Stimulated activated CD4-positive, alpha-beta T cell treated with anti-CD3 and anti-CD28 coated beads, TNF-alpha, amount 100 ng/mL, for 24 hours (primary cell): ENCODE measurements at regions not wholly inside any gene's neighbourhood (a gene's known extent, or its start where the extent isn't known, plus 50 kb on each side); places are given as distances from the start of the nearest gene placed in this dataset.
"Not testable (repeated sequence)": the region's sequence is repeated elsewhere in the genome, so short reads cannot be mapped to it uniquely, and the experiment has no call there.

ENCODE experiments used
- DNase-seq, 3 experiments: peaks; one replicate each; pipeline ENCODE4 v3.0.0-alpha.2; 2020; ENCODE audit warnings: low read depth in 3 of 3

DNA sequence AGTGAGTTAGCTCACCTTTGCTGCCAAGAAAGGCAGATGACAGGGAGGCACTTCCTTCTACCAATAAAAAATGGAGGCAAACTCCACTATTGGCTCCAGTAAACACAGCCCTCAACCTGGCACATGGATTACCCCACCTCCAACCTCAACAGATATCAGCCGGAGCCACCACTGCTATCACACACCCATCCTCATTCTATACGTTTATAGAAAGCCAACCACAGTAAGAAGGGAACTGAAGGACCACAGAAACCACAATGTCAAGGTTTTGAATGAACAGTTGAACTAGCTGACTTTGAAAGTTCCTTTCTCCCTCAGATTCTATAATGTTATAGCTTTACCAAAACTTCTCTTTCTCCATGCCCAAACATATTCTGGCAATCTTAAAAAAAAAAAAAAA is 526.2 kb downstream of the UQCRFS1 start:
- no peak for DNase-seq

GRCh38 chr19:28685802-28686201 is 527.1 kb downstream of the UQCRFS1 start:
- DNase-seq = no peak

DNA sequence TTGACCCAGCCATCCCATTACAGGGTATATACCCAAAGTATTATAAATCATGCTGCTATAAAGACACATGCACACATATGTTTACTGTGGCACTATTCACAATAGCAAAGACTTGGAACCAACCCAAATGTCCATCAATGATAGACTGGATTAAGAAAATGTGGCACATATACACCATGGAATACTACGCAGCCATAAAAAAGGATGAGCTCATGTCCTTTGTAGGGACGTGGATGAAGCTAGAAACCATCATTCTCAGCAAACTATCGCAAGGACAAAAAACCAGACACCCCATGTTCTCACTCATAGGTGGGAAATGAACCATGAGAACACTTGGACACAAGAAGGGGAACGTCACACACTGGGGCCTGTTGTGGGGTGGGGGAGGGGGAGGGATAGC is 527.9 kb downstream of the UQCRFS1 start:
- DNase-seq = not testable (repeated sequence)

GRCh38 chr19:28680111-28680510 is 532.8 kb downstream of the UQCRFS1 start:
- DNase-seq = no peak

- DNase-seq = no peak
Observed at GRCh38 chr19:28670836-28671235, 542.1 kb downstream of the UQCRFS1 start.

DNA sequence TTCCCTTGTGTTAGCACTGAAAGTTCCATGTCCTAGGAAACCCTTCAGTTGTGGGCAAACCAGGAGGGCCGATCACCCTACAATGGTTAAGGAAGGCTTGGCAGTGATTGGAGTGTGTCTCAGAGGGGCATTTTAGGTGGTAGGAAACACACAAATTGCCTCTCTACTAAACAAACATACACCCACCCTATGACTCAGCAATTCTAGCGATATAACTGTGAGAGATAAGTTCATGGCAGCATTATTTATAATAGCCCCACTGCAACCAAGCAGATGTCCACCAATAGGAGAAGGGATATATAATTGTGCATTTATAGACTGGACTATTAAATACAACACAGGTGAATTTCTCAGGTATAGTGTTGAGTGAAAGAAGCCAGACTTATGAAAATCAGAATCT is 543.1 kb downstream of the UQCRFS1 start:
- no peak for DNase-seq

DNA sequence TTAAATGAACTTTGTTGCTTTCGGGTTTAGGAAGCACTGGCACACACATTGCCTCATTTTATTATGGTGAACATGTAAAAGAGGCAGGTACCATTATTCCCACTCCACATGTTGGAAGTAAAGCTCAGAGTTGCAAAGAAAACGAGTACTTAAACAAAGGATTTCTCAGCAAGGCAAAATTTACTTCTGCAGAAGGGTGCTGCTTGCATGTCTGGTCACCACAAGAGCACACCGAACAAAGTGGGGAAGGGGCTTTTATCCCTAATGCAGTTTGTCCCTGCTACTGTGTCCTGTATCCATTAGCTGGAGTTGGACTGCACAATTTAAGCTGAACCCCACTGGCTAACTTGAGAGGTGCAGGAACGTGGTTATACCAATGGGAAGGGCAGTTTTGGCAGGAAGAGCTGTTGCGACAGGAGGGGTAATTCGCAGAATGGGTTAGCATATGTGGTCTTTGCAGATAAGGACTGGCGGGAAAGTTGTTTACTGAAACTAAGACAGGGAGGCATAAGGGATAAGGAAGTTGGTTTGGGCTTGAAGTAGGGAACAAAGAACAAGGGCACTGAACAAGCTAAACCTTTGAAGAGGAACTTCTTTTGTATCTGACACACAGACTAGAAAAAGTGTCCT is 545.5 kb downstream of the UQCRFS1 start:
- DNase-seq = no peak

DNA sequence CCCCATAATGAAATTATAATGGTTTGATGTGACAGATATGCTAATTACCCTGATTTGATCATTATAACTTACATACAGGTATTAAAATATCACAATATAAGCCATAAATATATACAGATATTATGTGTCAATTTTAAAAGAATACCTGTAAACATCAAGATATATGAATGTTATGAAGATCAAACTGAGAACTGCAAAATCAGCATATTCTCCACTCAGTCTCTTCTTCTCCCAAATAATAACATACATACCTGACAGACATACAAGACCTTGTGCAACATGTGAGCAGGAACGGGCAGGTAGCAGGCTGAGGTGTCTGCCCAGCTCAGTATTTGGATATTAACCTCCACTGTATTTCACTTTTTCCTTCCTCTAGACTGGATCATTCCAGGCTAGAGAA is 547.2 kb downstream of the UQCRFS1 start:
- no peak for DNase-seq

DNA sequence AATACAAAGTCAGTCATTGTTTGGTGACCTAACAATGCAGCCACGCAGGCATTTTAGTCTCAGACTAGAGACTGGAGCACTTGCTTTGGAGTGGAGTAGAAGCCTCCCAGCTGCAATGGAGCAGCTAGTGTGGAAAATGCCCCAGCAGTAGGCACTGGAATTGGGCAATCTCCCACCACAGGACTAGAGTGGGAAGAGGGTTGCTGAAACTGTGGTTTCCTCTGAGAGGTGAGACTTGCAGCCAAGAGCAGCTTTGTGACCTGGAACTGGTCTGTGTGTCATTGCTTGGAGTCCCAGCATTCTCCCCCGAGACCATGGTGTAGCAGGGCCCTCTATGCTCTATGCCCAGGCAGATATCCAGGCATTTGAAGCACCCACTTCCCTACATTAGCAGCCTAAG is 556.3 kb downstream of the UQCRFS1 start:
- no peak for DNase-seq

DNA sequence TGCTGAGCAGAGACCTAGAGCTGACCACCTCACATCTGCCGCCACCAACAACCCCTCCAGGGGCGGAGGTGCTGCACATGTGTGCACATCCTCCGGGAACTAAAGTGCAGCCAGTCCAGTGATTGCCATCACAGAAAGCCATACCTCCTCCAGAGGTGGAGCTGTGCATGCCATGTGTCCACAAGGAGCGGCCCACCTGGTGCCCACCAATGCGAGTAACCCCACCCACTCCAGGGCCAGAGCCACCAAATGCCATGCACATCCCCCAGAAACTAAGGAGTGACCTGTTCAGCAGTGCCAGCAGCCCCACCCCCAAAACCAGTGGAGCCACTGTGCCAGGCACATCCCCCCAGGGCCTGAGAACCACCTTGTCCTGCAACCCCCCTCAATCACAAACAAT is 557.9 kb downstream of the UQCRFS1 start:
- DNase-seq = no peak

GRCh38 chr19:28652765-28653164 is 560.2 kb downstream of the UQCRFS1 start:
- no peak for DNase-seq

- no peak for DNase-seq
Observed at GRCh38 chr19:28646629-28647028, 566.3 kb downstream of the UQCRFS1 start.

- DNase-seq = no peak
Observed at GRCh38 chr19:28644169-28644775, 568.7 kb downstream of the UQCRFS1 start.

DNA sequence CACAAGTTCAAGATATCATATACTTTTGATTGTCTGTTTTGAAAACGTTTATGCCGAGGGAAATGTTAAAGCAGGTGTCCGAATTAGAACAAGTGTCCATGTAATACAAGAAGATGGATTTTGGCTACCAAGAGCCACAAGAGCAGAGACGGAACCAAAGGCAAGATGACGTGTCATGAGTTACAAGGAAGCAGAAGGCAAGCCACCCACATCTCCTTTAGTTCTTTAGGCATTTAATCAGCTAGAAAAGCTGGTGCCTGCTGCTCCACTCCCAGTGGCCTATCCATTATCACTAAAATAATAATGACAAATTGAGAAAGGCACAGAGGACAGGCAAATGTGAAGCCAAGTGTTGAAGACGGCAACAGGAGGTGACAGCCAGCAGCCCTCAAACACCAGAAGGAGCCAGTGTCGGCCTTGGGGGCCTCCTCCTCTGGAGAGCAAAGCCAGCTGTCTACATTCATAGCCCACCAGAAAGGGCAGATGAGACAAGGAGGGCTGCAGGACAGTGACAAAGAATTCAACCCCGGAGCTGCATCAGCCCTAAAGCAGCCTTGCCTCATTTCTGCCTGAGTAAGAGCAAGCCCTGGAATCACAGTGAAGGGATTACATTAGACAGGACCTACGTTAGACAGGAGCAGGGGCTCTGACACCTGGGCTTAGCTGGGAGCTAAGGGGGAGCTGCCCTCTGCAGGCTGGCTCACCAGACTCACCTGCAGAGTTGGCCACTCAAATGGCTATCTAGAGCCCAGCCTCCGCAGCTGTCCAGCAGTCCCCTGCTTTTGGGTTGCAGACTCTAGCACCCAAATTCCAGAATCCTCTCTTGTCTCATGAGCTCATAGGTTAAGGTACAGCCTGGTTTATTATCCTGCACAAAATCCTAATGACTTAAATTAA is 569.9 kb downstream of the UQCRFS1 start:
- DNase-seq = no peak

- DNase-seq = no peak
Observed at GRCh38 chr19:28641395-28641794, 571.6 kb downstream of the UQCRFS1 start.

DNA sequence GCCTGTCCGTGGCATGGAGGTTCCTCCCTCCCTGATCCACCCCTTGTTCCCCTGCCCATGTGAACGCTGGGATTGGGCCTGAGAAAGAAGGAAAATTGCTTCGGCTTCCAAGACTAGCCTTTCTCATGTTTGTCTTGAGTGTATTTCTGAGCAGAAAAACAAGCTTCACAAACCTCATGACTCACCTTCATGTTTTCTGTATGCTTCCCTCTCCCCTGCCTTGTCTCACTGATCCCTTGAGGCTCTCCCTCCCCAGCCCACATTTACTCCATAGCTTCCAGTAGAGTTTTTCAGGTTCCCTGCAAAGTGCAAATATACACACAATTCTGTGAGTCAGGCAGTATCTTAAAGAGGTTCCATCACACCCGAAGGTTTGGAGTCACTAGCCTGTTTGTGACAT is 572.4 kb downstream of the UQCRFS1 start:
- no peak for DNase-seq

DNA sequence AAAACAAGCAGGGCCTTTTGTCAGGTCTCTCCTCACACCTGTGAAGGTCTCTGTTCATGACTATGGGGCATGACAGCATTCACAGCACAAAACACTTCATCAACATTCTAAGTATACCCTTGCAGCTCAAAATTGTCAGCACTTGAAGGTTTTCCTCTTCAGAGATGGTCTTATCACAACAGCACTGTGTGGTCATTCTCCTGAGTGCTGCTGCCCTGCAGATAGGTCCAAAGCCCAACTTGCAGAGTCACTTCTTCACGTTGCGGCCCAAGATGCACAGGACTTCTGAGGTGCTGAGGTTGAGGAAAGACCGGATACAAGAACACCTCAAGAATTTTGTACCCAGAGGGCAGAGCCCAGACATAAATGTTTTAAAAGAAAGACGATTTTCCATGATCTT is 574.5 kb downstream of the UQCRFS1 start:
- DNase-seq = no peak

- no peak for DNase-seq
Observed at GRCh38 chr19:28636706-28637105, 576.2 kb downstream of the UQCRFS1 start.

DNA sequence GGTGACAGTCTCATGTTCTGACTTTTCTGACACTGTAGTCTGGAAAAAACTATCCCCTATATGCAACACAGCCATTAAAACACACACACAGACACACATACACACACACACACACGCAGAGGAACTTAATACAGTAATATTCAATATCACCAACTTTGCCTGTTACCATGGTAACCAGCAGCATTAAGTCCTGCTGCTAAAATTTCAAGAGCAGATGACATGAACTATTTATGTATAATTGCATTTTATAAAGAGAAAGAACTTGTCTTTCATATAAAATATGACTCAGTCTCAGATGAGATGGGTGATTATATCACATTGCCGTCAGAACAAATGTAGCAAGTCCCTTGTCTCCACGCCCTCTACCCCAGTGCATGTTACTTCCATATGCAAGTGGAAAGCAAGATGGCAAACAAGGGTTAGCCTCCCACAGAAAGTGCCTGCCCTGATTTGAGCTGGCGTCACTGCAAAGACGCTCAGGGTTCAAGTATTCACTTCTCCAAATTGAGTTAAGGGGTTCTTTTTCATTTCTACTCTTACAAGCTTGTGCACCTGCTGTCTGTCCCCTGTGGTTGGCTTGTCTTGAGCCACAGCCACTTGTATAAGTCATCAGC is 576.8 kb downstream of the UQCRFS1 start:
- no peak for DNase-seq

GRCh38 chr19:28634837-28635236 is 578.1 kb downstream of the UQCRFS1 start:
- DNase-seq = no peak

DNA sequence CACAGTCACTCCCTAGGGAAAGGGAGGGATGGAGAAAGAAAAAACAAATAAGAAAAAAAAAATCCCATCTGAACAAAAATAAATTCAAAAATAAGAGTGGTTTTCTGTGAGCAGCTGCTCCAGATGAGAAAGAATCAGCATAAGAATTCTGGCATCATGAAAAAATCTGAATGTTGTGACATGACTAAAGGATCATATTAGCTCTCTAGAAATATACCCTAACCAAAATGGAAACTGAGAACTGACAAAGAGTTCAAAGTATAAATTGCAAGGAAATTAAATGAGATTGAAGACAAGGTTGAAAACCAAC is 579.0 kb downstream of the UQCRFS1 start:
- no peak for DNase-seq

GRCh38 chr19:28633319-28634018 is 579.5 kb downstream of the UQCRFS1 start:
- peak in 1 of 3 experiments; percentile 37 for DNase-seq
